Activated T-helper 17 cell treated with anti-CD3 and anti-CD28 coated beads, Interleukin-2, amount 50 U/mL, for 72 hours (primary cell): ENCODE measurements at regions not wholly inside any gene's neighbourhood (a gene's known extent, or its start where the extent isn't known, plus 50 kb on each side); places are given as distances from the start of the nearest gene placed in this dataset.
"Not testable (repeated sequence)": the region's sequence is repeated elsewhere in the genome, so short reads cannot be mapped to it uniquely, and the experiment has no call there.

Experiments
- ATAC-seq: fragments of 150-1000 bp; cut with Tn5 transposase; replicated peaks from 2 replicates; pipeline ENCODE4 v1.10.0; 2021; ENCODE audit warnings: mild to moderate bottlenecking, moderate library complexity
- H3K27ac Mint-ChIP-seq: one replicate; pipeline ENCODE4 v1.8.0; 2022; ENCODE audit warnings: mixed read lengths
- H3K27me3 Mint-ChIP-seq: one replicate; pipeline ENCODE4 v1.8.0; 2022; ENCODE audit warnings: mixed read lengths
- H3K36me3 Mint-ChIP-seq: one replicate; pipeline ENCODE4 v1.8.0; 2022; ENCODE audit warnings: low read depth, mild to moderate bottlenecking, mixed read lengths
- H3K4me1 Mint-ChIP-seq: one replicate; pipeline ENCODE4 v1.8.0; 2022; ENCODE audit warnings: mixed read lengths
- H3K4me3 Mint-ChIP-seq: one replicate; pipeline ENCODE4 v1.8.0; 2022; ENCODE audit warnings: mild to moderate bottlenecking, mixed read lengths
- H3K9me3 Mint-ChIP-seq: one replicate; pipeline ENCODE4 v1.8.0; 2022; ENCODE audit warnings: mixed read lengths

DNA sequence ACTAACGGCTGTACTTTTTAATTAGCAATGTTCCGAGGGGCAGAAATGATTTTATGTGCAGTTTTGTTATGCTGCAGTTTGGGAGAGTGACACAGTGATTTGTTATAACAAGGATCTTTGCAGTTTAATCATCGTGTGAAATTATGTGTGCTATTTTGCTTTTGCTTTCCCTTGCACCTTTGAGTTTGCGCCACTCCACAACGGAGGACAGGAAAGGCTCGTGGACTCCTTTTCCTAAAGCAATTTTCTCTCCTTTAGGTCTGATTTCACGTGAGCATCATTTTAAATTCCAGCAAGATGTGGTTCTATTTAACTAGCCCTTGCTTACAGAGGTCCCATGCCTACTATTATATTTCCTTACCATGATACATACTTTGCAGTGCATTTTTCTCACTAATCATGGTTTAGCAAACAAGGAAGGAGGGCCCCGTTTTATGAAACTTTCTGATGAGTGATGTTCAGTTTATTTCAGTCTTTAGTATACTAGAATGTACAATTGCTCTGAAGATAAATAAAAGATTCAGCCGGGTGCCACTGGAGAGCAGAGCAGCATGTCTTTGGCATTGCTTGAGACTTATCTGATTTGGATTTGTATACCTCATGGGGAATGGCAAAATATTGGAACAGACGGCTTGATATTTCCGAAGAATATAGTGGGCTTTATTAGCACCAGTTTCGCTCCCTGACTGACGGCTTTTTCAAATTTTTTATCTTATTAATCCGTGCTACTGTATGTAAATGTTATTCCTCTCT is 528.2 kb upstream of the FANCL start:
- no peak overlapping the region for H3K27ac Mint-ChIP-seq
- H3K36me3 Mint-ChIP-seq, result no peaks in the 10 kb centered on the region
- H3K9me3 Mint-ChIP-seq, result no peaks in the 10 kb centered on the region
- no peak overlapping the region for H3K4me3 Mint-ChIP-seq
- no peaks in the 10 kb centered on the region for H3K4me1 Mint-ChIP-seq
- peaks cover 6% of the 10 kb centered on the region for H3K27me3 Mint-ChIP-seq
- no peak for ATAC-seq

DNA sequence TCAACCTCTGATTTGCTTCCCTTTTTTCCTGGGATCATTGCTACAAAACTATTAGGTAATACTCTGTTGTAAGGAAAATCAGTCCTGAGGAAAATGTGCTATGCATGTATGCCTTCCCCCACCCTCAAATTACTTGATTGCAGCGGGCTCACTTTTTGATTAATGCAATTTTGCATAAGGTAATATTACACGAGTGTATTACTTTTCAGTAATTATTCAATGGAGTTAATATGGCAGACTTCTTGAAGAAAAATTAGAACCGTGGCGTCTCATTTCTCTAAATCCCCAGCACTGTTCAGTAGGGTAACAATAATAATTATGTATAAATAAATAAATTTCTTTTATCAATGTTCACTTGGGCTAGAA is 527.6 kb upstream of the FANCL start:
- Mint-ChIP-seq H3K4me3 (no peak overlapping the region), H3K27ac (no peak overlapping the region), H3K4me1 (no peaks in the 10 kb centered on the region), H3K36me3 (no peaks in the 10 kb centered on the region), H3K27me3 (peaks cover 6% of the 10 kb centered on the region), H3K9me3 (no peaks in the 10 kb centered on the region)
- no peak for ATAC-seq

DNA sequence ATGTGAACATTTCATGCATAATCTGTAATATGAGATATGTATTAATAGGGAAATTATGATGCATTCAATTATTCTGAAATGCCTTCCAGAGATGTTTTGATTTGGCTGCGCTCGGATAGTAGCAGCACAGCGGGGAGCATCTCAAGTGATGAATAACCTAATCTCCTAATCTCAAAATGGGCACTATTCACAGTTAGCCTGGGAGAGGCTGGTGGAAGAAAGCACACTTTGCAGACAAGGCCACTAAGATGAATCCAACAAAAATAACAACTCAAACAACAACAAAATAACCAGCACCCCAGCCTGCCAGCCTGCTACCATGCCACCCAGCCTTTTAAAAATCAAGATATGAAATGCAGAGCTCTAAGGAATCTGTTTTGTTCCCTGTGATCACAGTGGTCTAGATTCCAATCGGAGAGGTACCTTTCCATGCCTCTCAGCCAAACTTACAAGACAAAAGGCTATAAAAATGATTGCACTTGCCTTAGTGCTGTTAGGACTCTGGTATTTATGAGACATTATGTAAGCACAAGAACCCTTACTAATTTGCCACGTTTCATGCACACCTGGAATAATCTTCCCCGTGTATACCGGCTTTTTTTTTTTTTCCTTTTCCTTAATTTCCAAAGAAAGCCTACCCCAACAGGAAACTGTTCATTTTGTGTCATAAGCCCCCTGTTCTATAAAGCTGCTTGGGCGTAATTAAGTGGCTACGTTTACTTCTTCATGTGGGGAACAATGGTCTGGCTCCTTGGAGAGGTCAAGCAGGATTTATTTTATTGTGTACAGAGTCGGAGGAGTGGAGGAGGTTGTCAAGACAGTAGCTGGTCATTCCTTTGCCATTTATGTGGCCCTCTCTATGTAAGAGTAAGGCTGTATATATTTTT is 526.9 kb upstream of the FANCL start:
- Mint-ChIP-seq H3K9me3 (no peaks in the 10 kb centered on the region), H3K36me3 (no peaks in the 10 kb centered on the region), H3K4me1 (no peaks in the 10 kb centered on the region), H3K27ac (no peak overlapping the region), H3K4me3 (no peak overlapping the region), H3K27me3 (peaks cover 6% of the 10 kb centered on the region)
- ATAC-seq, result no peak

DNA sequence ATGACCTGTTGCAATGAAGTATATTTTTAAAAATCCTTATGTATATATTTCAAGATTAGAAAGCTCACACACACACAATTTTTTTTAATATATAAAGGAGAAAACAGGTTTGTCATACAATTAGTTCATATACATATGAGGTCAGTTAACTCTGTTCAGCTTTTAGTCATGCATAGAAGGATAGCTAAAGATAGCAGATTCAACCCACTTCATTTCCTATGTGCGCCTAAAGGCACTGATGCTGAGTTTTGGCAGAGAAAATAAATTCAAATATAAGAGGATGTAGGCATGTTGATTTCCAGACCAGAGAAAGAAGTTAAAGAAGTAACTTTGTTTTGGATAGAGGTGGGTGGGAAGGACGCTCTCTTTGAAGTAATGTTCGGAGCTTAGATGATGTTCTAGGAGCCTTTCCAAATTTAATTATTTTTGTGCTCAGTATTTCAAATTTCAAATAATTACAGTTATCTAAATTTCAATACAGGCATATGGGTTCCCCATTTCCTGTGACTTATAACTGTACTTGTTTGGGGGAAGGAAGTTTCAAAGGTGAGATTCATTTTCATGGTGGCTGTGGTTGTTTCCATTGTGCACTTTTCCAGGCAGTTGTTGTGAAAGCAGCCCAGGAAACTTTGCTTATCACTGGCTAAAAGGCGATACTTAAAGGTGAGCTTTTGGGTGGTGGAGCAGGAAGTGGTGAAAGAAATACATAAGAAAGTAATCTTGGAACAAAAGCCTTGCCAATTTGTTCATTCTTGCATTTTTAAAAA is 523.4 kb upstream of the FANCL start:
- Mint-ChIP-seq H3K9me3 (no peaks in the 10 kb centered on the region), H3K27ac (no peak overlapping the region)

DNA sequence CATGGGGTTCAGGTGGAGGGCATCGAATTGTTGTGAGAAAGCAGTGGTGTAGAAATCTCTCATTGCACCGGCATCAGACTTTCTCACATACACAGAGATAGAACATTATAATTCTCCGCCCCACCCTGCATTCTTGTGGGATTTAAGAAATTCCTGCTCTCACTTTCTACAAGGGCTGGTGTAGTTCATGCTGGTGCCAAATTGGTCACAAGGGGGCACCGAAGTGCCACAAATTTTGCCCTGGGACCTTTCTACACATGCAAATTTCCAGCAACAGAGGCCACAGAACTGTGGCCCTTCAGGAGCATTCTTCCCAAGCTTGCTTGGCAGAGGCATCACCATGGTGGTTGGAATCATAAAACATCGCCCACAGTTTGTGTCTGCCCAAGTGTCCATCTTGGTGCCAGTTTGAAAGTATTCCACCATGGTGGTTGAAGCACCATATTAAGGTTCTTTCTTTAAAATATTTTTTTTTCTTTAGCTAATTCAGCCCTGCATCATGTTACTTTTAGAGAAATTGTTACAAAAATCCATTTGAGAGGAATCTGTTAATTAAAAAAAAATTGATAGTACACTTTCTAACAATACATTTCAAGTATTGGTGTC is 521.2 kb upstream of the FANCL start:
- Mint-ChIP-seq H3K27ac (no peak overlapping the region), H3K27me3 (no peaks in the 10 kb centered on the region), H3K4me3 (no peak overlapping the region), H3K9me3 (no peaks in the 10 kb centered on the region), H3K36me3 (no peaks in the 10 kb centered on the region), H3K4me1 (no peaks in the 10 kb centered on the region)
- ATAC-seq, result no peak

More for the DNA sequence above, 523.4 kb upstream of the FANCL start:
- Mint-ChIP-seq H3K4me3 (no peak overlapping the region), H3K36me3 (no peaks in the 10 kb centered on the region), H3K27me3 (peaks cover 6% of the 10 kb centered on the region), H3K4me1 (no peaks in the 10 kb centered on the region)
- ATAC-seq, result no peak

DNA sequence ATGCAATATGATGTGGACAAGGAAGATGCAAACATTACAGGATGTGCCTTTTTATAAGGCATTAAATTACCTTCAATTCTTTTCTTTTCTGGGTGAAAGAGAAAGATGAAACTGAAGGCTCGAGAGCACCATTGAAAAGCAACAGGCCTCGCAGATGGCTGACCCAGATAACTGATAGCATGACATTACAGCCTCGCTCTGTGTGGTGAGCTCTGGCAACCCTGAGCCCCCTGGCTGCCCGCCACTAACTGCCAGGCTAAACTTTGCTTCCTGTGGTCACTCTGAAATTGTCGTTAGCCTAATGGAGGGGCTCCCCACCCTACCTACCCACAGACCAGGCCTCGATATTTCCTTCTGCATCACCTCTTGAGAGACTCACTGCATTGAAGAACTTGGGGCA is 516.8 kb upstream of the FANCL start:
- Mint-ChIP-seq H3K27ac (no peak overlapping the region), H3K4me1 (peaks cover 4% of the 10 kb centered on the region), H3K36me3 (no peaks in the 10 kb centered on the region), H3K4me3 (no peak overlapping the region), H3K9me3 (peaks cover 4% of the 10 kb centered on the region), H3K27me3 (peaks cover 4% of the 10 kb centered on the region)
- ATAC-seq, result no peak

DNA sequence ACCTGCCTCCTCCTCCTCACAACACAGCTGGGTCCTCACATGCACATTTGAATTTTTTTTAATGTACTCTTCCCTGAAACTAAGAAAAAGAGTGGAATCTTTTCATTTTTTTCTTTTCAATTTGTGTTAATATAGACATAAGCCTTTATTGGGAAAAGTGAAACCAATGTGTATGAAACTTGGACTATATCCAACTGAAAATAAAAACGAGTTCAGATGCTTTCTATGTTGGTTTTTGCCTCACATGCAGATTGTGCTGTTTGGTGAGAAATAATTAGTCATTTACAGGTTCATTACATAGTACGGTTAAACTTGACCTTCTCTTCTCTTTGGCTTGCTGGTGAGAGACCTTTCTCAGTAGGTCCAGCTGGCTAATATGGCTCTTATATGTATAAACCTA is 515.2 kb upstream of the FANCL start:
- peaks cover 4% of the 10 kb centered on the region for H3K9me3 Mint-ChIP-seq
- peaks cover 4% of the 10 kb centered on the region for H3K4me1 Mint-ChIP-seq
- H3K27me3 Mint-ChIP-seq, result peaks cover 4% of the 10 kb centered on the region
- H3K27ac Mint-ChIP-seq, result no peak overlapping the region
- H3K4me3 Mint-ChIP-seq, result no peak overlapping the region
- H3K36me3 Mint-ChIP-seq, result no peaks in the 10 kb centered on the region
- ATAC-seq, result no peak

DNA sequence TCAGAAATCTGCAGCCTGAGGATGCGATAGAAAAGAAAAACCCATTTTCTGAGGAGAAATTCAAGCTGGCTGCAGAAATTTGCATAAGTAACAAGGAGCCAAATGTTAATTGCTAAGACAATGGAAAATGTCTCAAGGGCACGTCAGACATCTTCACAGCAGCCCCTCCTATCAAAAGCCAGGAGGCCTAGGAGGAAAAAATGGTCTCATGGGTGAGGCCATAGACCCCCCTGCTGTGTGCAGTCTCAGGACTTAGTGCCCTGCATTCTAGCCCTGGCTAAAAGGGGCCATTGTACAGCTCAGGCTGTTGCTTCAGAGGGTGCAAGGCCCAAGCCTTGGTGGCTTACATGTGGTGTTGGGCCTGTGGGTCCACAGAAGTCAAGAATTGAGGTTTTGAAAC is 511.4 kb upstream of the FANCL start:
- H3K4me3 Mint-ChIP-seq, H3K9me3 Mint-ChIP-seq, H3K27me3 Mint-ChIP-seq, H3K27ac Mint-ChIP-seq, H3K36me3 Mint-ChIP-seq, ATAC-seq, H3K4me1 Mint-ChIP-seq: not testable (repeated sequence)

DNA sequence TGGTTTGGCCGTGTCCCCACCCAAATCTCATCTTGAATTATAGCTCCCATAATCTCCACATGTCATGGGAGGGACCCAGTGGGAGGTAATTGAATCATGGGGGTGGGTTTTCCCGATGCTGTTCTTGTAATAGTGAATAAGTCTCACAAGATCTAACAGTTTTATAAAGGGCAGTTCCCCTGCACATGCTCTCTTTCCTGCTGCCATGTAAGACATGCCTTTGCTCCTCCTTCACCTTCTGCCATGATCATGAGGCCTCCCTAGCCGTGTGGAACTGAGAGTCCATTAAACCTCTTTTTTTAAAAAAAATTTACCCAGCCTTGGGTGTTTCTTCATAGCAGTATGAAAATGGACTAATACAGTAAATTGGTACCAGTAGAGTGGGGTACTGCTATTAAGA is 510.6 kb upstream of the FANCL start:
- H3K4me1 Mint-ChIP-seq, H3K4me3 Mint-ChIP-seq, H3K9me3 Mint-ChIP-seq, H3K27me3 Mint-ChIP-seq, H3K36me3 Mint-ChIP-seq, H3K27ac Mint-ChIP-seq, ATAC-seq: not testable (repeated sequence)

DNA sequence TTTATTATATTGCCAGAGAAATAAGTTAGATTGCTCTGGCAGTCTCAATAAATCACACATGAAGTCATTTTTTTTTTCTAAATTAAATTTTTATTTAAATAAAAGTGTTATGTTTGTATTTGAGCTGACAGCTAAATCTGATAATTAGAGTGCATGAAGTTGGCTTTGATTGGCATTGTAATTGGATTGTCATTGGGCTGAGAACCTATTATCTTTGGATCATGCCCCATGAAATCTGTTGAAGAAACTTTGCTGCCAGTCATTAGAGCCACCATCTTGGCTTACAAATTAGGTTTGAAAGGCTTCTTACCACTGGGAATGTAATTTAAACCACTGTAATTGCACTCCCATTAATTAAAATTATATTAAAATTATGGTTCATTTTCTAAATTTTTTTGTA is 507.9 kb upstream of the FANCL start:
- Mint-ChIP-seq H3K4me1 (no peaks in the 10 kb centered on the region), H3K9me3 (peaks cover 6% of the 10 kb centered on the region), H3K27ac (no peak overlapping the region), H3K27me3 (no peaks in the 10 kb centered on the region), H3K4me3 (no peak overlapping the region), H3K36me3 (no peaks in the 10 kb centered on the region)
- ATAC-seq, result no peak

DNA sequence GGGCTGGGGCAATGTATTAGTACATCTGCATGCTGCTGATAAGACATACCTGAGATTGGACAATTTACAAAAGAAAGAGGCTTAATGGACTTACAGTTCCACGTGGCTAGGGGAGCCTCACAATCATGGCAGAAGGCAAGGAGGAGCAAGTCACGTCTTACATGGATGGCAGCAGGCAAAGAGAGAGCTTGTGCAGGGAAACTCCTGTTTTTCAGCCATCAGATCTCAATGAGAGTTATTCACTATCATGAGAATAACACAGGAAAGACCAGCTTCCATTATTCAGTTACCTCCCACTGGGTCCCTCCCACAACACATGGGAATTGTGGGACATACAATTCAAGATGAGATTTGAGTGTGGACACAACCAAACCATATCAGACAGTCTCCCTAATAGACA is 504.2 kb upstream of the FANCL start:
- H3K9me3 Mint-ChIP-seq, ATAC-seq, H3K27me3 Mint-ChIP-seq, H3K36me3 Mint-ChIP-seq, H3K27ac Mint-ChIP-seq, H3K4me1 Mint-ChIP-seq, H3K4me3 Mint-ChIP-seq: not testable (repeated sequence)

DNA sequence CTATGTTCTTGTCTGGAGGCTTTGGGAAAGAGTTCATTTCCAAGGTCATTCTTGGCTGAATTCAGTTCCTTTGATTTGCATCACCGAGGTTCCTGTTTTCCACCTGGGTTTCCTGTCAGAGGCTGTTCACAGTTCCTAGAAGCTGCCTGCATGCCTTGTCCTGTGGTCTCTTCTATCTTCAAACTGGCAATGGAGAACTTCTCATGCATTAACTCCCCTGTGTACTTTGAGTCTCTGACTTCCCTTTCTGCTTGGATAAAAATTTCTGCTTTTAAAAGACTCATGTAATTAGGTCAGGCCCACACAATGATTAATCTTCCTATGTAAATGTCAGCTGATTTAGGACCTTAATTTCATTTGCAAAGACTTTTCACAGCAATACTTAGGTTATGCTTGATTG is 499.3 kb upstream of the FANCL start:
- Mint-ChIP-seq H3K27ac (no peak overlapping the region), H3K4me3 (no peak overlapping the region), H3K27me3 (peaks cover 3% of the 10 kb centered on the region), H3K36me3 (no peaks in the 10 kb centered on the region), H3K9me3 (peaks cover 5% of the 10 kb centered on the region), H3K4me1 (no peaks in the 10 kb centered on the region)
- ATAC-seq, result no peak

DNA sequence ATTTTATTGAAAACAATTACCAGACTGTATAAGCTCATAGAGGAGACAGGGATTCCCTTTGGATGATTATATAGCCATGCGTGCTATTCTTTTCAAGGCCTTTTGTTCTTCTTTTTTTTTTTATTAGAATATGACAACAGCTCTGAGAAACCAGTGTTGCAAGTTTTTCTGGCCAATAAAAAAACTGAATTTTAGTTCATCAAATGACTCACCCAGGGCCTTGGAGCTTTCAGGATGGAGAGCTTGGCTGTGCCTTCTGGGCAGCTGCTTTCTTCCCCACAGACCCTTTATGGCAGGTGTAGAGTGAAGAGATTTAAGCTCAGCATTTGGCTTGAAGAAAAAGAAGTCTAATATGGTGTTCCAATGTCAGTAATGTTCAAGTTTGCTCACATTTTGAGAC is 497.9 kb upstream of the FANCL start:
- Mint-ChIP-seq H3K4me3 (no peak overlapping the region), H3K36me3 (no peaks in the 10 kb centered on the region), H3K9me3 (no peaks in the 10 kb centered on the region), H3K27me3 (peaks cover 3% of the 10 kb centered on the region), H3K4me1 (no peaks in the 10 kb centered on the region), H3K27ac (no peak overlapping the region)
- no peak for ATAC-seq

DNA sequence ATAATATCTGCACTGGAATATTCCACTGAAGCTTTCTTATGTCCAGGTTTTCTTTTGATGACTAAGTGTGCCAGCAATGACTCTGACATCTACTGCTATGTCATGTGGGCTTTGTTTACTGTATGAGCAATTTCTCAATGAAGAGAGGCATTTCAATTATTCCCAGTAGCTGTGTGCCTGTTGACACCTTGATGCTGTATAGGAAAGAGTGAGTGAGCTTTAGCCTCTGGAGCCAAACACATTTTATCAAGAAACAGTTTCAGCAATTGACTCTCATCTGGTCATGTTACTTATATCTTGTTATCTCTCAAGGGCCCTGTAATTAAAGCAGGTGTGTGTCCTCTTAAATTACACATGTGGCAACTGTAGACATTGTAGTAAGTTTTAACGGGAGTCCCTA is 493.2 kb upstream of the FANCL start:
- Mint-ChIP-seq H3K4me1 (no peaks in the 10 kb centered on the region), H3K27me3 (peaks cover 10% of the 10 kb centered on the region)

More for the DNA sequence above, 493.2 kb upstream of the FANCL start:
- H3K4me3 Mint-ChIP-seq, result no peak overlapping the region
- no peak overlapping the region for H3K27ac Mint-ChIP-seq
- no peaks in the 10 kb centered on the region for H3K36me3 Mint-ChIP-seq
- H3K9me3 Mint-ChIP-seq, result no peaks in the 10 kb centered on the region
- ATAC-seq, result no peak
